Kidney (tissue), 13 donors: ENCODE measurements at regions not wholly inside any gene's neighbourhood (a gene's known extent, or its start where the extent isn't known, plus 50 kb on each side); places are given as distances from the start of the nearest gene placed in this dataset.
A peak's percentile ranks its signal among the peaks of the same experiment; 100 is the strongest.
"Not testable (repeated sequence)": the region's sequence is repeated elsewhere in the genome, so short reads cannot be mapped to it uniquely, and the experiment has no call there.

Experiments
- DNase-seq, 5 donors: peaks; one replicate each; pipeline ENCODE4 v3.0.0-alpha.2; 2013 to 2020
- FAIRE-seq: peaks from 2 replicates; lab custom pipeline; 2012; peaks lifted over from hg19 to GRCh38; lab: Jason Lieb, UNC
- H3K27ac ChIP-seq, 2 donors: one replicate each; pipeline ENCODE4 v1.7.0; 2013; ENCODE audit warnings: low read depth in 2 of 2, low read length in 2 of 2, inconsistent platforms in 1 of 2
- H3K27me3 ChIP-seq: one replicate; pipeline ENCODE4 v1.7.1; 2013; ENCODE audit warnings: low read length, inconsistent platforms; ENCODE audit not compliant: control insufficient read depth, insufficient read depth
- H3K36me3 ChIP-seq, 3 donors: one replicate each; pipeline versions ENCODE4 v1.7.0 to v1.7.1; 2013; ENCODE audit warnings: low read length in 3 of 3, control low read depth in 1 of 3, inconsistent platforms in 1 of 3; ENCODE audit not compliant: insufficient read depth in 3 of 3, control insufficient read depth in 2 of 3
- H3K4me1 ChIP-seq, 3 donors: one replicate each; pipeline versions ENCODE4 v1.7.0 to v1.7.1; 2013; ENCODE audit warnings: low read length in 3 of 3, inconsistent platforms in 1 of 3, low read depth in 1 of 3; ENCODE audit not compliant: control insufficient read depth in 2 of 3, insufficient read depth in 2 of 3
- H3K4me3 ChIP-seq, 3 donors: one replicate each; pipeline versions ENCODE4 v1.7.0 to v1.8.1; 2013; ENCODE audit warnings: low read length in 3 of 3, control low read depth in 1 of 3, inconsistent platforms in 1 of 3
- H3K9ac ChIP-seq, 3 donors: one replicate each; pipeline versions ENCODE4 v1.7.0 to v1.7.1; 2013; ENCODE audit warnings: low read length in 3 of 3, control low read depth in 1 of 3, inconsistent platforms in 1 of 3
- H3K9me3 ChIP-seq, 3 donors: one replicate each; pipeline versions ENCODE4 v1.7.0 to v1.7.1; 2013; ENCODE audit warnings: low read length in 3 of 3, control low read depth in 1 of 3, inconsistent platforms in 1 of 3; ENCODE audit not compliant: control insufficient read depth in 2 of 3, insufficient read depth in 1 of 3
- intact Hi-C: fragments of 100-400 bp; cut with DNase I; formaldehyde crosslinking; loops from one replicate; pipeline ENCODE4 v1.11.1; 2022
- TF ChIP-seq, protein P1 (sequence below): IDR thresholded peaks from 3 replicates; pipeline ENCODE4 v1.5.1; 2012; ENCODE audit warnings: mild to moderate bottlenecking, moderate library complexity, borderline replicate concordance; ENCODE audit not compliant: insufficient read depth; ENCODE audit errors: extremely low read depth
- donor health status: control.
- donor health status: control.
- donor health status: control.
- donor health status: control.
- donor health status: control.
- donor health status: DM: yes; HTN: yes; CAD: no.
- donor health status: Normal renal cell carcinoma (clear cell type).

DNA sequence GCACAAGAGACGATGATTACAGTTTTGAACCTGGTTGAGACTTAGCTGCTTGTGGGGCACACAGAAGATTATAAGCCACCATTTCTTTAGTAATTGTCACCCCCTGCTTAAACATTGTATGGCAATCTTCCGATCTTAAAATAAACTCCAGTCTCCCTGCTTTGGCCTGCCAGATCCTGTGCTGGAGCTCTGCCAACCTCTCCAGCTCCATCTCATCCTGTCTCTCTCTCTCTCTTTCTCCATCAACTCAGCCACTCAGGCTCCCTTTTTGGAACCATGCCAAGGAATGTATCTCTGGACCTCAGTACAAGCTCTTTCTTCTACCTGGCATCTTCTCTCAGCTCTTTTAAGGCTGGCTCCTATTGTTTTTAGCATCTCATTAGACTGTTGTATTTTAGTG lies 1053.2 kb downstream of the REEP3 start:
- H3K9me3 ChIP-seq = no peaks in the 10 kb centered on the region
- H3K27me3 ChIP-seq = no peaks in the 10 kb centered on the region
- FAIRE-seq = no peak
- TF ChIP-seq, protein P1, sequence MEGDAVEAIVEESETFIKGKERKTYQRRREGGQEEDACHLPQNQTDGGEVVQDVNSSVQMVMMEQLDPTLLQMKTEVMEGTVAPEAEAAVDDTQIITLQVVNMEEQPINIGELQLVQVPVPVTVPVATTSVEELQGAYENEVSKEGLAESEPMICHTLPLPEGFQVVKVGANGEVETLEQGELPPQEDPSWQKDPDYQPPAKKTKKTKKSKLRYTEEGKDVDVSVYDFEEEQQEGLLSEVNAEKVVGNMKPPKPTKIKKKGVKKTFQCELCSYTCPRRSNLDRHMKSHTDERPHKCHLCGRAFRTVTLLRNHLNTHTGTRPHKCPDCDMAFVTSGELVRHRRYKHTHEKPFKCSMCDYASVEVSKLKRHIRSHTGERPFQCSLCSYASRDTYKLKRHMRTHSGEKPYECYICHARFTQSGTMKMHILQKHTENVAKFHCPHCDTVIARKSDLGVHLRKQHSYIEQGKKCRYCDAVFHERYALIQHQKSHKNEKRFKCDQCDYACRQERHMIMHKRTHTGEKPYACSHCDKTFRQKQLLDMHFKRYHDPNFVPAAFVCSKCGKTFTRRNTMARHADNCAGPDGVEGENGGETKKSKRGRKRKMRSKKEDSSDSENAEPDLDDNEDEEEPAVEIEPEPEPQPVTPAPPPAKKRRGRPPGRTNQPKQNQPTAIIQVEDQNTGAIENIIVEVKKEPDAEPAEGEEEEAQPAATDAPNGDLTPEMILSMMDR = no peak
- H3K36me3 ChIP-seq = no peaks in the 10 kb centered on the region
- no peak overlapping the region for H3K9ac ChIP-seq
- no peak overlapping the region for H3K4me3 ChIP-seq
- intact Hi-C loops = no loop called here
- peak in 2 of 5 donors; percentile 5 to 29 for DNase-seq
- H3K4me1 ChIP-seq = no peaks in the 10 kb centered on the region
- H3K27ac ChIP-seq = no peak overlapping the region

DNA sequence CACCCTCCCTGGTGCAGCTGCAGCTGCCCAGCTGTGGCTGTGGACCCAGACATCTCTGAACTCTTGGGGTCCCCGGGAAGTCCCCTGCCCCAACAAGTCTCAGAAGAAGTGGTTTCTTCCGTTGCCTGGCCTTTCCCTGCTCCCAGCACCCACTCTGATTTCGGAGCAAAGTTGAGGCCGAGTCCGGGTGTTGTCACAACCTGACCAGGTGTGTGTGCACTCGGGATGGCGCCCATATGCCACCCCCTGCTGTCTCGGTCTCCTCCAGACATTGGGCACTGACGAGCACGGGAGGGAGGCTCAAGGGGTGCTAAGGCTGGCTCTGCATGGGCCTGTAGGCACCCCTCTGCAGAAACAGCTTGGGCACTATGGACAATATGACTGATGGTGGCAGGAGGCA lies 1055.3 kb downstream of the REEP3 start:
- FAIRE-seq = no peak
- H3K27ac ChIP-seq = no peak overlapping the region
- intact Hi-C loops = no loop called here
- H3K27me3 ChIP-seq = no peaks in the 10 kb centered on the region
- no peaks in the 10 kb centered on the region for H3K36me3 ChIP-seq
- TF ChIP-seq, protein P1 = no peak
- H3K9ac ChIP-seq = no peak overlapping the region
- no peak overlapping the region for H3K4me3 ChIP-seq
- H3K9me3 ChIP-seq = no peaks in the 10 kb centered on the region
- H3K4me1 ChIP-seq = no peaks in the 10 kb centered on the region
- no peak for DNase-seq

DNA sequence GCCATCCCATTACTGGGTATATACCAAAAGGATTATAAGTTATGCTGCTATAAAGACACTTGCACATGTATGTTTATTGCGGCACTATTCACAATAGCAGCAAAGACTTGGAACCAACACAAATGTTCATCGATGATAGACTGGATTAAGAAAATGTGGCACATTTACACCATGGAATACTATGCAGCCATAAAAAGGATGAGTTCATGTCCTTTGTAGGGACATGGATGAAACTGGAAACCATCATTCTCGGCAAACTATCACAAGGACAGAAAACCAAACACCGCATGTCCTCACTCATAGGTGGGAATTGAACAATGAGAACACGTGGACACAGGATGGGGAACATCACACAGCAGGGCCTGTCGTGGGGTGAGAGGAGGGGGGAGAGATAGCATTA lies 1057.6 kb downstream of the REEP3 start:
- H3K27me3 ChIP-seq, H3K27ac ChIP-seq, H3K4me1 ChIP-seq, H3K4me3 ChIP-seq, H3K9ac ChIP-seq, FAIRE-seq, intact Hi-C loops, DNase-seq, H3K36me3 ChIP-seq, H3K9me3 ChIP-seq: not testable (repeated sequence)

DNA sequence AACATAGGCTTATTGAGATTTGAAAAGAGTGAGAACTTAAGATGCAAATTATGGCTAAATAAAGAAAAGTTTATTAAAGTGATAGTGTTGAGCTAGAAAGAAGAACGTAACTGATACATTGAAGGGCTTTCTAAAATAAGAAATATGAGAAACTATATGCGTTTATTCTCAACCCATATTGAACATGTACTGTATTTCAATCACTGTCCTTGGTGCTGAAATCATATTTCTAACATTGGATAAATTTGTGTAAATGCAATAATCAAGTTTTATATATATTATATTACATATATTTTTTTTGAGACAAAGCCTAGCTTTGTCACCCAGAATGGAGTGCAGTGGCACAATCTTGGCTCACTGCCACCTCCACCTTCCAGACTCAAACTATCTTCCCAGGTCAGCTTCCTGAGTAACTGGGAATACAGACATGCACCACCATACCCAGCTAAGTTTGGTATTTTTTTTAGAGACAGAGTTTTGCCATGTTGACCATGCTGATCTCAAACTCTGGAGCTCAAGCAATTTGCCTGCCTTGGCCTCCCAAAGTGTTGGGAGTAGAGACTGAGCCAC lies 1065.8 kb downstream of the REEP3 start:
- DNase-seq (no peak), FAIRE-seq (no peak)
- Histone ChIP-seq H3K4me3 (no peak overlapping the region), H3K9ac (no peak overlapping the region), H3K36me3 (no peaks in the 10 kb centered on the region), H3K4me1 (no peaks in the 10 kb centered on the region), H3K27me3 (no peaks in the 10 kb centered on the region), H3K27ac (no peak overlapping the region), H3K9me3 (no peaks in the 10 kb centered on the region)
- TF ChIP-seq, protein P1 = no peak
- intact Hi-C loops = no loop called here
